OCI-LY7 (cell line): ENCODE measurements at regions not wholly inside any gene's neighbourhood (a gene's known extent, or its start where the extent isn't known, plus 50 kb on each side); places are given as distances from the start of the nearest gene placed in this dataset.

ENCODE experiments used
- BruUV-seq: library from RNA; stranded (reverse); fragments of 400-500 nt; replicated peaks from 2 replicates; lab custom pipeline; 2021; lab: Mats Ljungman, UMichigan
- CTCF ChIA-PET: fragments of 300-600 bp; sonication (Branson Sonifier 250); formaldehyde crosslinking; loops from one replicate; lab custom pipeline; 2022; ENCODE audit warnings: antibody characterized with exemption; ENCODE audit not compliant: unreplicated experiment; lab: Charles Lee
- POLR2A ChIA-PET: fragments of 300-600 bp; sonication (Branson Sonifier 250); formaldehyde crosslinking; loops from one replicate; lab custom pipeline; 2022; ENCODE audit warnings: antibody characterized with exemption; lab: Charles Lee
- DNase-seq: peaks from one replicate; pipeline ENCODE4 v3.0.0-alpha.2; 2015; ENCODE audit warnings: low spot score
- H2AFZ ChIP-seq: fragments of 200-600 bp; sonication (generic), shearing (Covaris generic); 2 replicates; pipeline ENCODE4 v1.6.1; 2014; ENCODE audit warnings: mild to moderate bottlenecking, antibody characterized with exemption, low read length, moderate library complexity
- H3K27ac ChIP-seq: fragments of 200-600 bp; sonication (generic); 2 replicates; pipeline ENCODE4 v1.5.1; 2014; ENCODE audit warnings: mixed run types, low read depth, mild to moderate bottlenecking, moderate library complexity, low read length, inconsistent platforms; ENCODE audit not compliant: poor library complexity, severe bottlenecking
- H3K36me3 ChIP-seq: fragments of 200-600 bp; sonication (generic); 2 replicates; pipeline ENCODE4 v1.6.1; 2014; ENCODE audit warnings: mild to moderate bottlenecking, antibody characterized with exemption, low read length, moderate library complexity, mixed read lengths; ENCODE audit not compliant: insufficient read depth
- H3K4me1 ChIP-seq: fragments of 200-600 bp; sonication (generic); 2 replicates; pipeline ENCODE4 v1.5.1; 2014; ENCODE audit warnings: mild to moderate bottlenecking, low read length; ENCODE audit not compliant: insufficient read depth, poor library complexity, severe bottlenecking
- H3K4me2 ChIP-seq: fragments of 200-600 bp; sonication (generic); 2 replicates; pipeline ENCODE4 v1.6.1; 2014; ENCODE audit warnings: mild to moderate bottlenecking, low read length
- H3K4me3 ChIP-seq: fragments of 200-600 bp; sonication (generic); 2 replicates; pipeline ENCODE4 v1.5.1; 2014; ENCODE audit warnings: mild to moderate bottlenecking, low read depth, low read length; ENCODE audit not compliant: poor library complexity, severe bottlenecking
- H3K79me2 ChIP-seq: fragments of 200-600 bp; sonication (generic); 2 replicates; pipeline ENCODE4 v1.6.1; 2016; ENCODE audit warnings: low read depth, mild to moderate bottlenecking, low read length, moderate library complexity, mixed read lengths; ENCODE audit not compliant: insufficient read depth
- H3K9me2 ChIP-seq: fragments of 200-600 bp; sonication (generic); 2 replicates; pipeline ENCODE4 v1.6.1; 2016; ENCODE audit warnings: mild to moderate bottlenecking, low read length, mixed read lengths; ENCODE audit not compliant: insufficient read depth
- H3K9me3 ChIP-seq: fragments of 200-600 bp; sonication (generic); 2 replicates; pipeline ENCODE4 v1.6.1; 2014; ENCODE audit warnings: mild to moderate bottlenecking, mixed run types, low read length, mixed read lengths
- H4K20me1 ChIP-seq: fragments of 200-600 bp; sonication (generic); 2 replicates; pipeline ENCODE4 v1.6.1; 2014; ENCODE audit warnings: mild to moderate bottlenecking, antibody characterized with exemption, low read length, moderate library complexity, mixed read lengths; ENCODE audit not compliant: insufficient read depth
- EZH2phosphoT487 ChIP-seq: fragments of 200-600 bp; sonication (generic); IDR thresholded peaks from 2 replicates; pipeline ENCODE4 v1.6.1; 2018; ENCODE audit warnings: low read depth, borderline replicate concordance, mild to moderate bottlenecking, mixed run types, antibody characterized with exemption, low read length, moderate library complexity, mixed read lengths
- intact Hi-C: fragments of 100-400 bp; cut with micrococcal nuclease; formaldehyde crosslinking; loops from one replicate; pipeline ENCODE4 v1.10.0; 2022; ENCODE audit not compliant: unreplicated experiment
- TF ChIP-seq, protein P1 (sequence below): fragments of 200-600 bp; sonication (generic); conservative IDR thresholded peaks from 2 replicates; pipeline ENCODE4 v1.5.1; 2014; ENCODE audit warnings: mild to moderate bottlenecking, antibody characterized with exemption, low read length, moderate library complexity, mixed read lengths

DNA sequence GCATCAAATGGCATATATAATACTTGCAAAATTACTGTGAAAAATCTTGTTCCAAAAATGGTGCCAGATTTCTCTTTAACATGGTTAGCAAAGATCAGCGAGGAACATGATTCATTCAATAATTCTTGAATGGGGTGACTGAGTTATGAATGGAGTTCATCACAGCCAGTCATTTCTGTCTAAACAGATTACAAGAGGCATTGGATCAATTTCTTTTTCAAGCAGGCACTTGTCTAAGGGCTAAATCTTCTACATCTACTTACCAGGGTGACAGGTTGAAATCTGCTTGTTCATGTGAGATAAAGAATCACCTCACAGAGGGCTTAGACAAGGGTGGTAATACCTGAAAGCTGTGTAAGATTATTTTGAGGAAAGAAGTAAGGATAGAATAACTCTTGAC is 247.7 kb downstream of the ATP23 start:
- POLR2A ChIA-PET = no interaction called here

DNA sequence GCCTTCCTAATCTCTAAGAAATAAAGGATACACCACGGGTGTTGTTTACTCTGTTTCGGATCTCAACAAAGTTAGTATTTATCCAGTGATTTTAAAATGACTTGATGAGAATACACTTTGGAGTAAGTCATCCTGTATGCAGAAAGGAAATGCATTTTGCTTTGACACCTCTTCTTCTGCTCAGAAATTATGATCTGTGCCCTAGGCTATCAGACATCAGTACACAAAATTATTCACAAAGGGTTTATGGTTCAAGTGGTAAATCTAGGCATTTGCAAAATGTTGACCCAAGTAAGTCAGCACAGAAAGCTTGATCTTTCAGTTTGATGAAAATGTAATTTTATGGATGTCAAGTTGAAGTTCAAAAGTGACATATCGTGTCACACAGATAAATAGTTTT is 248.5 kb downstream of the ATP23 start:
- H3K27ac ChIP-seq = no peak overlapping the region
- H2AFZ ChIP-seq = no peak overlapping the region
- no peaks in the 10 kb centered on the region for H3K36me3 ChIP-seq
- no peak for DNase-seq
- ChIA-PET POLR2A (no interaction called here), CTCF (no interaction called here)
- H3K79me2 ChIP-seq = no peaks in the 10 kb centered on the region
- H3K4me1 ChIP-seq = no peaks in the 10 kb centered on the region
- intact Hi-C loops = no loop called here
- no peaks in the 10 kb centered on the region for H3K9me2 ChIP-seq
- BruUV-seq = no TSS peak
- TF ChIP-seq, protein P1, sequence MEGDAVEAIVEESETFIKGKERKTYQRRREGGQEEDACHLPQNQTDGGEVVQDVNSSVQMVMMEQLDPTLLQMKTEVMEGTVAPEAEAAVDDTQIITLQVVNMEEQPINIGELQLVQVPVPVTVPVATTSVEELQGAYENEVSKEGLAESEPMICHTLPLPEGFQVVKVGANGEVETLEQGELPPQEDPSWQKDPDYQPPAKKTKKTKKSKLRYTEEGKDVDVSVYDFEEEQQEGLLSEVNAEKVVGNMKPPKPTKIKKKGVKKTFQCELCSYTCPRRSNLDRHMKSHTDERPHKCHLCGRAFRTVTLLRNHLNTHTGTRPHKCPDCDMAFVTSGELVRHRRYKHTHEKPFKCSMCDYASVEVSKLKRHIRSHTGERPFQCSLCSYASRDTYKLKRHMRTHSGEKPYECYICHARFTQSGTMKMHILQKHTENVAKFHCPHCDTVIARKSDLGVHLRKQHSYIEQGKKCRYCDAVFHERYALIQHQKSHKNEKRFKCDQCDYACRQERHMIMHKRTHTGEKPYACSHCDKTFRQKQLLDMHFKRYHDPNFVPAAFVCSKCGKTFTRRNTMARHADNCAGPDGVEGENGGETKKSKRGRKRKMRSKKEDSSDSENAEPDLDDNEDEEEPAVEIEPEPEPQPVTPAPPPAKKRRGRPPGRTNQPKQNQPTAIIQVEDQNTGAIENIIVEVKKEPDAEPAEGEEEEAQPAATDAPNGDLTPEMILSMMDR = no peak
- no peak for TF ChIP-seq EZH2phosphoT487
- no peak overlapping the region for H3K4me2 ChIP-seq
- no peak overlapping the region for H3K4me3 ChIP-seq
- H3K9me3 ChIP-seq = peaks cover 15% of the 10 kb centered on the region; the same call in 1 of the 2 replicates
- no peaks in the 10 kb centered on the region for H4K20me1 ChIP-seq

More for the DNA sequence above, 247.7 kb downstream of the ATP23 start:
- H3K27ac ChIP-seq = no peak overlapping the region
- H3K79me2 ChIP-seq = no peaks in the 10 kb centered on the region
- no peak overlapping the region for H2AFZ ChIP-seq
- no peaks in the 10 kb centered on the region for H3K36me3 ChIP-seq
- no peak for TF ChIP-seq EZH2phosphoT487
- TF ChIP-seq, protein P1 = no peak
- H3K4me2 ChIP-seq = no peak overlapping the region
- CTCF ChIA-PET = no interaction called here
- no peaks in the 10 kb centered on the region for H3K4me1 ChIP-seq
- no TSS peak for BruUV-seq
- H3K9me2 ChIP-seq = no peaks in the 10 kb centered on the region
- no peak overlapping the region for H3K4me3 ChIP-seq
- DNase-seq = no peak
- H4K20me1 ChIP-seq = no peaks in the 10 kb centered on the region
- peaks cover 15% of the 10 kb centered on the region; the same call in 1 of the 2 replicates for H3K9me3 ChIP-seq
- intact Hi-C loops = no loop called here

DNA sequence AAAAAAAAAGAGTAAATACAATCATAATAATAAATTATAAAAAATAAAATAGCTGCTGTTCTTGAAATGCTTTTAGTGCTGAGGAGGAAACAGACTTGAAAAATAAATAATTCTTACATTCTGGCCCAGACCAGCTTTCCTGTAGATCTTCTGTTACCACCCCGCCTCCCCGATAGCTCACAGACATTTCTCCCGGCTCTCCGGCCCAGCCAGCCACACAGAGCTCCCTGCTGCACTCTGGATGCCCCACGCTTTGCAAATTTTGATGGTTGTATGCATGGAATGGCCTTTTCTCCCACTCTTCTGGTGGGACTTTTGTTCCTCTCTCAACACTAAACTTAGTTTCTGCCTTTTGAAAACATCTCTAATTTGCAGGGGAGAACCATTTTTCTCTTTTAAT is 249.3 kb downstream of the ATP23 start:
- H3K27ac ChIP-seq = no peak overlapping the region
- H3K4me2 ChIP-seq = no peak overlapping the region
- peaks cover 13% of the 10 kb centered on the region; the same call in 1 of the 2 replicates for H3K9me3 ChIP-seq
- DNase-seq = no peak
- no peaks in the 10 kb centered on the region for H4K20me1 ChIP-seq
- BruUV-seq = no TSS peak
- intact Hi-C loops = no loop called here
- TF ChIP-seq EZH2phosphoT487 = no peak
- TF ChIP-seq, protein P1 = no peak
- H3K79me2 ChIP-seq = no peaks in the 10 kb centered on the region
- ChIA-PET POLR2A (interaction anchor here (0.6 to 0.7 kb wide), 2 partner anchors 10 to 47 kb away, joined by 3 read pairs; no protein-coding TSS in a partner anchor), CTCF (no interaction called here)
- no peak overlapping the region for H3K4me3 ChIP-seq
- H3K9me2 ChIP-seq = no peaks in the 10 kb centered on the region
- no peaks in the 10 kb centered on the region for H3K36me3 ChIP-seq
- no peaks in the 10 kb centered on the region for H3K4me1 ChIP-seq
- H2AFZ ChIP-seq = no peak overlapping the region
